IMR-90 (cell line): ENCODE measurements at regions not wholly inside any gene's neighbourhood (a gene's known extent, or its start where the extent isn't known, plus 50 kb on each side); places are given as distances from the start of the nearest gene placed in this dataset.
A peak's percentile ranks its signal among the peaks of the same experiment; 100 is the strongest.

Source experiments
- ATAC-seq: fragments of 200-7000 bp; cut with Tn5 transposase; 2 replicates; pipeline ENCODE4 v1.9.1; 2020; ENCODE audit warnings: low read depth, mild to moderate bottlenecking, moderate library complexity
- BruUV-seq: library from RNA; stranded (reverse); fragments of 400-500 nt; replicated peaks from 2 replicates; lab custom pipeline; 2021; lab: Mats Ljungman, UMichigan
- CTCF ChIA-PET: fragments of 300-600 bp; formaldehyde crosslinking; extraction: SDS; loops from one replicate; lab custom pipeline; 2021; ENCODE audit warnings: antibody characterized with exemption; lab: Yijun Ruan, JAX
- POLR2A ChIA-PET: fragments of 300-600 bp; sonication (Branson Sonifier 250); formaldehyde crosslinking; loops from one replicate; lab custom pipeline; 2022; ENCODE audit warnings: antibody characterized with exemption; ENCODE audit not compliant: unreplicated experiment; lab: Charles Lee
- DNase-seq: peaks from one replicate; pipeline ENCODE4 v3.0.0; 2013
- H2AFZ ChIP-seq: replicated peaks from 2 replicates; pipeline ENCODE3; 2013; ENCODE audit warnings: low read length, mild to moderate bottlenecking; ENCODE audit not compliant: poor library complexity
- H2AK5ac ChIP-seq: 2 replicates; pipeline ENCODE4 v1.6.1; 2013; ENCODE audit warnings: low read depth, low read length, inconsistent platforms
- H2AK9ac ChIP-seq: replicated peaks from 2 replicates; pipeline ENCODE3; 2013; ENCODE audit warnings: mild to moderate bottlenecking, low read depth, low read length, moderate library complexity; ENCODE audit not compliant: poor library complexity
- H2BK120ac ChIP-seq: 2 replicates; pipeline ENCODE4 v1.6.1; 2013; ENCODE audit warnings: low read depth, low read length, inconsistent platforms
- H2BK15ac ChIP-seq: 3 replicates; pipeline ENCODE4 v1.6.1; 2013; ENCODE audit warnings: low read depth, low read length, inconsistent platforms
- H2BK20ac ChIP-seq: 2 replicates; pipeline ENCODE4 v1.6.1; 2013; ENCODE audit warnings: low read depth, mild to moderate bottlenecking, inconsistent platforms, low read length, moderate library complexity
- H2BK5ac ChIP-seq: 2 replicates; pipeline ENCODE4 v1.6.1; 2013; ENCODE audit warnings: mild to moderate bottlenecking, low read depth, low read length, inconsistent platforms; ENCODE audit not compliant: poor library complexity, severe bottlenecking
- H3K14ac ChIP-seq: replicated peaks from 2 replicates; pipeline ENCODE4 v1.6.1; 2013; ENCODE audit warnings: low read depth, low read length, inconsistent platforms
- H3K18ac ChIP-seq: 2 replicates; pipeline ENCODE4 v1.6.1; 2013; ENCODE audit warnings: low read depth, low read length, control low read depth
- H3K23ac ChIP-seq: 2 replicates; pipeline ENCODE4 v1.6.1; 2013; ENCODE audit warnings: low read depth, low read length, inconsistent platforms
- H3K27ac ChIP-seq: 2 replicates; pipeline ENCODE4 v1.5.1; 2013; ENCODE audit warnings: mild to moderate bottlenecking, control low read depth, low read length; ENCODE audit not compliant: insufficient read depth
- H3K27me3 ChIP-seq: 2 replicates; pipeline ENCODE4 v1.6.1; 2013; ENCODE audit warnings: low read length; ENCODE audit not compliant: control insufficient read depth, insufficient read depth
- H3K36me3 ChIP-seq: 2 replicates; pipeline ENCODE4 v1.6.1; 2013; ENCODE audit warnings: low read length, mixed read lengths; ENCODE audit not compliant: control insufficient read depth, insufficient read depth
- H3K4ac ChIP-seq: 2 replicates; pipeline ENCODE4 v1.6.1; 2013; ENCODE audit warnings: low read depth, low read length, inconsistent platforms
- H3K4me1 ChIP-seq: 2 replicates; pipeline ENCODE4 v1.6.1; 2013; ENCODE audit warnings: low read length, mixed read lengths; ENCODE audit not compliant: control insufficient read depth, insufficient read depth
- H3K4me2 ChIP-seq: 2 replicates; pipeline ENCODE4 v1.6.1; 2013; ENCODE audit warnings: low read depth, mild to moderate bottlenecking, control low read depth, low read length, moderate library complexity
- H3K4me3 ChIP-seq: 2 replicates; pipeline ENCODE4 v1.5.1; 2013; ENCODE audit warnings: low read depth, mild to moderate bottlenecking, control low read depth, low read length, moderate library complexity; ENCODE audit not compliant: insufficient read depth
- H3K56ac ChIP-seq: 2 replicates; pipeline ENCODE4 v1.6.1; 2013; ENCODE audit warnings: low read length, inconsistent platforms; ENCODE audit not compliant: insufficient read depth; ENCODE audit errors: extremely low read depth
- H3K79me1 ChIP-seq, 2 experiments: 2 replicates each; pipeline ENCODE4 v1.6.1; 2013; ENCODE audit warnings: low read length in 2 of 2, inconsistent platforms in 1 of 2, low read depth in 1 of 2
- H3K9ac ChIP-seq: 2 replicates; pipeline ENCODE4 v1.6.1; 2013; ENCODE audit warnings: low read depth, low read length, control low read depth
- H3K9me1 ChIP-seq: 2 replicates; pipeline ENCODE4 v1.6.1; 2013; ENCODE audit warnings: low read length, inconsistent platforms; ENCODE audit not compliant: insufficient read depth
- H3K9me3 ChIP-seq: 2 replicates; pipeline ENCODE4 v1.6.1; 2013; ENCODE audit warnings: low read length; ENCODE audit not compliant: control insufficient read depth, insufficient read depth
- H4K20me1 ChIP-seq: 2 replicates; pipeline ENCODE4 v1.6.1; 2013; ENCODE audit warnings: low read length, inconsistent platforms; ENCODE audit not compliant: insufficient read depth
- H4K5ac ChIP-seq: 2 replicates; pipeline ENCODE4 v1.6.1; 2013; ENCODE audit warnings: mild to moderate bottlenecking, low read depth, low read length, control low read depth
- H4K8ac ChIP-seq, 2 experiments: 2 replicates each; pipeline ENCODE4 v1.6.1; 2013; ENCODE audit warnings: low read depth in 2 of 2, low read length in 2 of 2, control low read depth in 1 of 2, inconsistent platforms in 1 of 2
- H4K91ac ChIP-seq: 2 replicates; pipeline ENCODE4 v1.6.1; 2013; ENCODE audit warnings: low read depth, low read length, inconsistent platforms; ENCODE audit not compliant: insufficient read depth
- BHLHE40 ChIP-seq: fragments of 150-350 bp; IDR thresholded peaks from 2 replicates; pipeline ENCODE4 v1.6.1; 2016; ENCODE audit warnings: mild to moderate bottlenecking, low read depth, low read length
- CEBPB ChIP-seq: IDR thresholded peaks from 2 replicates; pipeline ENCODE4 v1.6.1; 2012; ENCODE audit warnings: low read depth, low read length, improper control_type of control experiment
- CHD1 ChIP-seq: IDR thresholded peaks from 2 replicates; pipeline ENCODE4 v1.6.1; 2012; ENCODE audit warnings: low read depth, low read length, improper control_type of control experiment
- FOS ChIP-seq: fragments of 150-350 bp; IDR thresholded peaks from 2 replicates; pipeline ENCODE4 v1.6.1; 2016; ENCODE audit warnings: low read depth, low read length
- MAFK ChIP-seq: IDR thresholded peaks from 2 replicates; pipeline ENCODE4 v1.6.1; 2012; ENCODE audit warnings: low read depth, low read length, improper control_type of control experiment
- MAZ ChIP-seq: IDR thresholded peaks from 2 replicates; pipeline ENCODE4 v1.6.1; 2012; ENCODE audit warnings: low read depth, mild to moderate bottlenecking, low read length, improper control_type of control experiment, moderate library complexity, borderline replicate concordance
- MXI1 ChIP-seq: IDR thresholded peaks from 2 replicates; pipeline ENCODE4 v1.6.1; 2012; ENCODE audit warnings: low read depth, mild to moderate bottlenecking, low read length, moderate library complexity, borderline replicate concordance
- NFE2L2 ChIP-seq: fragments of 150-350 bp; IDR thresholded peaks from 2 replicates; pipeline ENCODE4 v1.6.1; 2016; ENCODE audit warnings: low read depth, mild to moderate bottlenecking, low read length
- POLR2A ChIP-seq: IDR thresholded peaks from 2 replicates; pipeline ENCODE4 v1.6.1; 2012; ENCODE audit warnings: mild to moderate bottlenecking, low read depth, low read length
- RAD21 ChIP-seq: IDR thresholded peaks from 2 replicates; pipeline ENCODE4 v1.6.1; 2012; ENCODE audit warnings: low read length, improper control_type of control experiment
- RCOR1 ChIP-seq: IDR thresholded peaks from 2 replicates; pipeline ENCODE4 v1.6.1; 2012; ENCODE audit warnings: mild to moderate bottlenecking, low read length, improper control_type of control experiment; ENCODE audit not compliant: insufficient replicate concordance
- RFX5 ChIP-seq: IDR thresholded peaks from 2 replicates; pipeline ENCODE4 v1.8.0; 2012; ENCODE audit warnings: low read depth, mild to moderate bottlenecking, low read length, moderate library complexity
- SMC3 ChIP-seq: fragments of 150-350 bp; IDR thresholded peaks from 2 replicates; pipeline ENCODE4 v1.6.1; 2016; ENCODE audit warnings: low read depth, mild to moderate bottlenecking, antibody characterized with exemption, low read length, moderate library complexity
- WGBS, 2 experiments: methylation state at CpG; one replicate each; pipeline versions ENCODE4 v1.1.5 to v1.1.7; 2013; ENCODE audit warnings: missing lambda C conversion rate in 2 of 2; ENCODE audit not compliant: insufficient read length in 1 of 2; ENCODE audit errors: extremely low coverage in 2 of 2; 5-methylcytosine and 5-hydroxymethylcytosine counted together
- dilution Hi-C: fragments of 300-500 bp; cut with HindIII; formaldehyde crosslinking; loops from one replicate; pipeline ENCODE4 v1.14.3; 2018; ENCODE audit warnings: low sequenced_read_pairs; ENCODE audit not compliant: unreplicated experiment
- in situ Hi-C: fragments of 300-500 bp; cut with MboI; formaldehyde crosslinking; loops from 3 replicates; pipeline ENCODE4 v1.14.3; 2019; ENCODE audit warnings: low sequenced_read_pairs, inconsistent platforms, mixed read lengths
- intact Hi-C: fragments of 100-400 bp; cut with micrococcal nuclease; formaldehyde crosslinking; loops from 2 replicates; pipeline ENCODE4 v1.10.0; 2022
- TF ChIP-seq, protein P1 (sequence below): conservative IDR thresholded peaks from 2 replicates; pipeline ENCODE4 v1.5.1; 2012; ENCODE audit warnings: mild to moderate bottlenecking, low read depth, low read length, improper control_type of control experiment
- TF ChIP-seq, protein P2 (sequence below): fragments of 150-350 bp; IDR thresholded peaks from 2 replicates; pipeline ENCODE4 v1.6.1; 2017; ENCODE audit warnings: mild to moderate bottlenecking, antibody characterized with exemption, low read length, low read depth
- TF ChIP-seq, protein P3 (sequence below): fragments of 150-350 bp; IDR thresholded peaks from 2 replicates; pipeline ENCODE4 v1.6.1; 2016; ENCODE audit warnings: low read depth, mild to moderate bottlenecking, low read length, moderate library complexity, borderline replicate concordance

DNA sequence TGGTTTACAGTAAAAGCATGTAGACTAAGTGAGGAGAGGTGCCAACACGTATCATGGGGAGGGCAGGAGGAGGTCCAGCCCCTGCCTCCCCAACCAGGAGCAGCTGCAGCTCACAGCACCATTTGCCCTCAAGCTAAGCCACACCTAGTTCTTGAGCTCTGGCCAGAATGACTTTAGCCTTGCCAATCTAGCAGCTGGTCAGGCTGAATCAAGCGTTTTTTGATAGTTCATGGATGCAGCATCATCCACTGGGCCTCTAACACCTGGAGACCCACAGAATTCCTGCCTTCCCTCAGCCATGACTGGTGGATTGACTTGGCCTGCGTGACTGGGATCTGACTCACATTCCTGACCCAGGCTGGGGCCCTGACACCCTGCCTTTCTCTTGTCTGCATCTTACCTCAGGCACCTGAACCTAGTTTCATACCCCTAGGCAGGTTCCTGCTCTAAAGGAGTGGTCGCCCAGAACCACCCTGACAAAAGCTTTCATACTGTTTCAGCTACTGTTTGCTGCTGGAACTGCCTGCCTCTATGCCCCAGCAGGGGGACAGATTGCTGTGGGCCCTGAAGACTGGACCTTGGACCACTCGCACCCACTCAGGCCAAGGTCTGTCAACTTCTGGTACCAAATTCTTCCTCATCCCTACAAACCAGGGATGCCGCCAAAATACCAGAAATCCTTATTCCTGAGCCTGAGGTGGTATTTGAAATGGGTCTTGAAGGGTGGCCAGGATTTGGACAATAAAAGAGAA is 122.3 kb downstream of the QRSL1 start:
- Histone ChIP-seq H2BK120ac (no peak overlapping the region), H3K4ac (no peak overlapping the region), H3K79me1 (no peaks in the 10 kb centered on the region), H3K27ac (no peak overlapping the region), H3K4me3 (no peak overlapping the region), H2BK5ac (no peak overlapping the region), H4K91ac (no peak overlapping the region; the same call in 1 of the 2 replicates), H2BK20ac (no peak overlapping the region), H3K9ac (no peak overlapping the region), H3K23ac (no peak overlapping the region), H3K36me3 (no peaks in the 10 kb centered on the region), H3K9me1 (no peaks in the 10 kb centered on the region; the same call in 1 of the 2 replicates), H3K56ac (no peak overlapping the region), H2AK5ac (no peak overlapping the region), H4K5ac (no peak overlapping the region), H2AFZ (no peak overlapping the region), H2AK9ac (no peak overlapping the region), H4K20me1 (no peaks in the 10 kb centered on the region), H3K27me3 (0 out of 2 replicates have a peak, but pooled peaks cover 1% of the 10 kb centered on the region), H3K4me1 (no peaks in the 10 kb centered on the region; the same call in 1 of the 2 replicates), H3K4me2 (no peak overlapping the region), H3K9me3 (no peaks in the 10 kb centered on the region), H3K14ac (no peak overlapping the region), H4K8ac (no peak overlapping the region), H2BK15ac (no peak overlapping the region), H3K18ac (no peak overlapping the region)
- in situ Hi-C loops: no loop called here
- CTCF ChIA-PET: no interaction called here
- DNase-seq (peak; percentile 8), ATAC-seq (no peak)
- TF ChIP-seq POLR2A (no peak), BHLHE40 (no peak), SMC3 (no peak), CHD1 (no peak), FOS (no peak), MXI1 (no peak), CEBPB (no peak), MAFK (no peak), RCOR1 (no peak), MAZ (no peak), NFE2L2 (no peak), RAD21 (no peak), RFX5 (no peak)
- TF ChIP-seq, protein P1, sequence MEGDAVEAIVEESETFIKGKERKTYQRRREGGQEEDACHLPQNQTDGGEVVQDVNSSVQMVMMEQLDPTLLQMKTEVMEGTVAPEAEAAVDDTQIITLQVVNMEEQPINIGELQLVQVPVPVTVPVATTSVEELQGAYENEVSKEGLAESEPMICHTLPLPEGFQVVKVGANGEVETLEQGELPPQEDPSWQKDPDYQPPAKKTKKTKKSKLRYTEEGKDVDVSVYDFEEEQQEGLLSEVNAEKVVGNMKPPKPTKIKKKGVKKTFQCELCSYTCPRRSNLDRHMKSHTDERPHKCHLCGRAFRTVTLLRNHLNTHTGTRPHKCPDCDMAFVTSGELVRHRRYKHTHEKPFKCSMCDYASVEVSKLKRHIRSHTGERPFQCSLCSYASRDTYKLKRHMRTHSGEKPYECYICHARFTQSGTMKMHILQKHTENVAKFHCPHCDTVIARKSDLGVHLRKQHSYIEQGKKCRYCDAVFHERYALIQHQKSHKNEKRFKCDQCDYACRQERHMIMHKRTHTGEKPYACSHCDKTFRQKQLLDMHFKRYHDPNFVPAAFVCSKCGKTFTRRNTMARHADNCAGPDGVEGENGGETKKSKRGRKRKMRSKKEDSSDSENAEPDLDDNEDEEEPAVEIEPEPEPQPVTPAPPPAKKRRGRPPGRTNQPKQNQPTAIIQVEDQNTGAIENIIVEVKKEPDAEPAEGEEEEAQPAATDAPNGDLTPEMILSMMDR: no peak
- TF ChIP-seq, protein P2, sequence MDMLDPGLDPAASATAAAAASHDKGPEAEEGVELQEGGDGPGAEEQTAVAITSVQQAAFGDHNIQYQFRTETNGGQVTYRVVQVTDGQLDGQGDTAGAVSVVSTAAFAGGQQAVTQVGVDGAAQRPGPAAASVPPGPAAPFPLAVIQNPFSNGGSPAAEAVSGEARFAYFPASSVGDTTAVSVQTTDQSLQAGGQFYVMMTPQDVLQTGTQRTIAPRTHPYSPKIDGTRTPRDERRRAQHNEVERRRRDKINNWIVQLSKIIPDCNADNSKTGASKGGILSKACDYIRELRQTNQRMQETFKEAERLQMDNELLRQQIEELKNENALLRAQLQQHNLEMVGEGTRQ: no peak
- TF ChIP-seq, protein P3, sequence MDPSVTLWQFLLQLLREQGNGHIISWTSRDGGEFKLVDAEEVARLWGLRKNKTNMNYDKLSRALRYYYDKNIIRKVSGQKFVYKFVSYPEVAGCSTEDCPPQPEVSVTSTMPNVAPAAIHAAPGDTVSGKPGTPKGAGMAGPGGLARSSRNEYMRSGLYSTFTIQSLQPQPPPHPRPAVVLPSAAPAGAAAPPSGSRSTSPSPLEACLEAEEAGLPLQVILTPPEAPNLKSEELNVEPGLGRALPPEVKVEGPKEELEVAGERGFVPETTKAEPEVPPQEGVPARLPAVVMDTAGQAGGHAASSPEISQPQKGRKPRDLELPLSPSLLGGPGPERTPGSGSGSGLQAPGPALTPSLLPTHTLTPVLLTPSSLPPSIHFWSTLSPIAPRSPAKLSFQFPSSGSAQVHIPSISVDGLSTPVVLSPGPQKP: no peak
- dilution Hi-C loops: no loop called here
- BruUV-seq: no TSS peak
- WGBS, 2 experiments: 29% methylated on average over 1 of the region's 6 CpGs; no CpG with 5 or more reads in 1 of the 2 experiments
- intact Hi-C loops: no loop called here
- POLR2A ChIA-PET: no interaction called here
